ENCODE measurements at regions not wholly inside any gene's neighbourhood (a gene's known extent, or its start where the extent isn't known, plus 50 kb on each side); places are given as distances from the start of the nearest gene placed in this dataset.
"Not testable (repeated sequence)": the region's sequence is repeated elsewhere in the genome, so short reads cannot be mapped to it uniquely, and the experiment has no call there.

DNA sequence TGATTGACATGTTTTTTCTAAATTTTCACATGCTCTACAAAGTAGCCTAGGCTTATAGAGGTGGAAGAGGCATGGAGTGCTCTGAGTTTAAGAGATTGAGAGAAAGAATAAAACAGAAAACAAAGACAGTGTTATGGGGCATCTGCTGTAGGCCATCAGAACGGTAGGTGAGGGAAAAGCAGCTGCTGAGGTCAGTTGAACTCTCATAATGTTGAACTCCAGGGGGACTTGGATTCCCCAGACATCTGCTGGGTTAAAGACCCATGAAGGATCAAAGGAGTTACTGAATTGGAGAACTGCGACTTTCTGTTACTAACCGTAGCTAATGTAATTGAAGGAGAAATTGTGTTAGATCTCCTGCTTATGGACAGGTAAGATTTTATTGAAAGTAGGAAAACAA lies 333.9 kb downstream of the TFAP2B start:
- no peak for DNase-seq (ENCODE audit: extremely low spot score)
- POLR2A ChIA-PET = no interaction called here
- TF ChIP-seq FOXM1 (IDR thresholded peaks at IDR 0.05; ENCODE audit: borderline replicate concordance) (no peak), BHLHE40 (IDR thresholded peaks at IDR 0.05; ENCODE audit: borderline replicate concordance) (no peak), HDGF (IDR thresholded peaks at IDR 0.05; ENCODE audit: borderline replicate concordance) (no peak), LEF1 (IDR thresholded peaks at IDR 0.05; ENCODE audit: borderline replicate concordance) (no peak), CTBP1 (IDR thresholded peaks at IDR 0.05; ENCODE audit: borderline replicate concordance) (no peak), SP1 (IDR thresholded peaks at IDR 0.05) (no peak), PKNOX1 (IDR thresholded peaks at IDR 0.05) (no peak), SUZ12 (IDR thresholded peaks at IDR 0.05) (no peak), FOXA1 (IDR thresholded peaks at IDR 0.05) (no peak), ARNT (IDR thresholded peaks at IDR 0.05) (no peak), NFRKB (IDR thresholded peaks at IDR 0.05) (no peak), FOXK2 (IDR thresholded peaks at IDR 0.05) (no peak), ZNF384 (IDR thresholded peaks at IDR 0.05) (no peak), ELF4 (IDR thresholded peaks at IDR 0.05) (no peak), TARDBP (IDR thresholded peaks at IDR 0.05) (no peak)
- CTCF ChIA-PET = no interaction called here

- DNase-seq (ENCODE audit: extremely low spot score) = no peak
- CTCF ChIA-PET = no interaction called here
- POLR2A ChIA-PET = no interaction called here
- no peak for TF ChIP-seq ZNF384 (IDR thresholded peaks at IDR 0.05)
Observed at GRCh38 chr6:51153109-51153508, 334.4 kb downstream of the TFAP2B start.

DNA sequence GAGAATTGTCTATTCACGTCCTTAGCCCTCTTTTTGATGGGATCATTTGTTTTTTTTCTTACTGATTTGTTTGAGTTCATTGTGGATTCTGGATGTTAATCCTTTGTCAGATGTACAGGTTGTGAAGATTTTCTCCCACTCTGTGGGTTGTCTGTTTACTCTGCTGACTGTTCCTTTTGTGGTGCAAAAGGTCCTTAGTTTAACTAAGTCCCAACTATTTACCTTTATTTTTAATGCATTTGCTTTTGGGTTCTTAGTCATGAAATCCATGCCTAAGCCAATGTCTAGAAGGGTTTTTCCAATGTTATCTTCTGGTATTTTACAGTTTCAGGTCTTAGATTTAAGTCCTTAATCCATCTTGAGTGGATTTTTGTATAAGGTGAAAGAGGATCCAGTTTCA lies 336.3 kb downstream of the TFAP2B start:
- CTCF ChIA-PET; POLR2A ChIA-PET; DNase-seq (ENCODE audit: extremely low spot score): not testable (repeated sequence)

GRCh38 chr6:51159260-51159659 lies 340.6 kb downstream of the TFAP2B start:
- POLR2A ChIA-PET; DNase-seq (ENCODE audit: extremely low spot score); CTCF ChIA-PET: not testable (repeated sequence)

GRCh38 chr6:51161752-51162151 lies 343.1 kb downstream of the TFAP2B start:
- ChIA-PET CTCF (no interaction called here), POLR2A (no interaction called here)
- TF ChIP-seq SP1 (IDR thresholded peaks at IDR 0.05) = no peak
- no peak for TF ChIP-seq FOXA1 (IDR thresholded peaks at IDR 0.05)
- TF ChIP-seq TARDBP (IDR thresholded peaks at IDR 0.05) = no peak
- TF ChIP-seq CTBP1 (IDR thresholded peaks at IDR 0.05; ENCODE audit: borderline replicate concordance) = no peak
- TF ChIP-seq L3MBTL2 (conservative IDR thresholded peaks at IDR 0.05) = no peak
- no peak for TF ChIP-seq LEF1 (IDR thresholded peaks at IDR 0.05; ENCODE audit: borderline replicate concordance)
- no peak for TF ChIP-seq NFRKB (IDR thresholded peaks at IDR 0.05)
- TF ChIP-seq FOXK2 (IDR thresholded peaks at IDR 0.05) = no peak
- no peak for TF ChIP-seq BHLHE40 (IDR thresholded peaks at IDR 0.05; ENCODE audit: borderline replicate concordance)
- no peak for TF ChIP-seq HDGF (IDR thresholded peaks at IDR 0.05; ENCODE audit: borderline replicate concordance)
- no peak for DNase-seq (ENCODE audit: extremely low spot score)

DNA sequence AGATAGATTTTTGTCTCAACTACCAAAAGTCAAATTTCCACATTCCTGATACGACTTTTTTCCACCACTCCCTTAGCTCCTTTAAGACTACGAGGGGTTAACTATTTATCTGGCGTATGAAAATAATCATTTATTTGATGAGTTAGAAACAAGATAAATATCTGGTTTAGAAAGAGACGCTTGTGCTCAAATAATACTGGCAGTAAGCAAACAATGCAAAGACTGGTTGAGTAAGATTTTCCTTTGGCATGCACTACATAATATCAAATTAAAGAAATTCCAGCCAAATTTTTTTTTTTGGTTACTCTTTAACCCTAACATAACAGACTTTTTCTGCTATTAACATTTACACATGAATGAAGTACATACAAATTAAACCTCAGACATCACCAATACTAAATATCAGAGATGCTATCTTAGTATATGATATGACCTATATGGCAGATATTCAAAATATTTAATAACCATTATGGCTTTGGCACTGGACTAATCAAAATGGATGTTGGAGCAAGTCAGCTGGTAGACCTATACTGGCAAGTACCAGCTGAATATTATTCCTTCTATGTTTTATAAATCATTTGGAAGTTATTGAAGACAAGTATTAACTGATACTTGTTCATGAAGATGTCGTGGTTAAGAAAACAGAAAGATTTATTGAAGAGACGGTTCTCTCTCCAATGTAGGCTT lies 345.3 kb downstream of the TFAP2B start:
- CTCF ChIA-PET = no interaction called here
- no peak for DNase-seq (ENCODE audit: extremely low spot score)
- POLR2A ChIA-PET = no interaction called here
- TF ChIP-seq SP1 (IDR thresholded peaks at IDR 0.05) = no peak
- TF ChIP-seq ELF4 (IDR thresholded peaks at IDR 0.05) = no peak

GRCh38 chr6:51166914-51167313 lies 348.2 kb downstream of the TFAP2B start:
- CTCF ChIA-PET = no interaction called here
- TF ChIP-seq L3MBTL2 (conservative IDR thresholded peaks at IDR 0.05) = no peak
- no peak for TF ChIP-seq ZNF384 (IDR thresholded peaks at IDR 0.05)
- TF ChIP-seq ELF4 (IDR thresholded peaks at IDR 0.05) = no peak
- no peak for TF ChIP-seq FOXM1 (IDR thresholded peaks at IDR 0.05; ENCODE audit: borderline replicate concordance)
- TF ChIP-seq FOXA1 (IDR thresholded peaks at IDR 0.05) = no peak
- POLR2A ChIA-PET = no interaction called here
- no peak for DNase-seq (ENCODE audit: extremely low spot score)

GRCh38 chr6:51167468-51167867 lies 348.8 kb downstream of the TFAP2B start:
- TF ChIP-seq FOXM1 (IDR thresholded peaks at IDR 0.05; ENCODE audit: borderline replicate concordance) (no peak), FOXA1 (IDR thresholded peaks at IDR 0.05) (no peak), L3MBTL2 (conservative IDR thresholded peaks at IDR 0.05) (no peak), TARDBP (IDR thresholded peaks at IDR 0.05) (no peak), PKNOX1 (IDR thresholded peaks at IDR 0.05) (no peak), ARNT (IDR thresholded peaks at IDR 0.05) (no peak), ELF4 (IDR thresholded peaks at IDR 0.05) (no peak), FOXK2 (IDR thresholded peaks at IDR 0.05) (no peak), SUZ12 (IDR thresholded peaks at IDR 0.05) (no peak), ZNF384 (IDR thresholded peaks at IDR 0.05) (no peak)
- CTCF ChIA-PET = no interaction called here
- POLR2A ChIA-PET = no interaction called here

More at GRCh38 chr6:51167468-51167867, 348.8 kb downstream of the TFAP2B start:
- no peak for DNase-seq (ENCODE audit: extremely low spot score)
